ENCODE measurements at regions not wholly inside any gene's neighbourhood (a gene's known extent, or its start where the extent isn't known, plus 50 kb on each side); places are given as distances from the start of the nearest gene placed in this dataset.
"Not testable (repeated sequence)": the region's sequence is repeated elsewhere in the genome, so short reads cannot be mapped to it uniquely, and the experiment has no call there.

DNA sequence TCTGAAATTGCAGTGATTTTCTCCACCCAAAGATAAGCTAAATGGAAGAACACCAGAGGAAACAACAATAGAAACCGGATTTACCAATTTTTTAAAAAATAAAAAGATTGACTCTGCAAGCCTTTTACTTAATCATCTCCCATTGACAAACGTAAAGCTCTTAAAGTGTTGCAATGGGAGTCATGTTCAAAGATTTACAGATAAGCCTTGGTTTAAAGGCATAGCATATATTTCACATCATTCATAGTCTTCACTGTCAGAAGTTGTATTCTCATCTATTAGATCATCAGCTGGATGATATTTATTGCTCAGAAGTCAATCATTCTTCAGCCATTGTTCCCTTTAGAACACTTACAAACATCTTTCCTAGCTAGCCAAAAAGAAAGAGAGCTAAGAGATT is 397.6 kb downstream of the GBE1 start:
- DNase-seq, result no peak

- no peak for DNase-seq
Measured at GRCh38 chr3:81354119-81354518, 407.3 kb downstream of the GBE1 start.

DNA sequence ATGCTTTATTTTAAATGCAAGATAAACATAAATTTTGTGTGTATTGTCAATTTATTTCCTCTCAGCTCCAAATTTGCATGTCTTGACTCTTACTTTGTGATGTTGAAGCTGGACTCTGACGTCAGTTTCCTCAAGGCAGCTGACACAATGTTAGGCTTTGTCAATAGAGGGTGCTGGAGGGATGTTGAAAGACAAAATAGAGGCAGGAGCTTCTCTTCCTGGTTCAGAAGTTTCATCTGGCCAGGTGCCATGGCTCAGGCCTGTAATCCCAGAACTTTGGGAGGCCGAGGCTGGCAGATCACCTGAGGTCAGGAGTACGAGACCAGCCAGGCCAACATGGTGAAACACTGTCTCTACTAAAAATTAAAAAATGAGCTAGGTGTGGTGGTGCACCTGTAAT is 408.6 kb downstream of the GBE1 start:
- no peak for DNase-seq

DNA sequence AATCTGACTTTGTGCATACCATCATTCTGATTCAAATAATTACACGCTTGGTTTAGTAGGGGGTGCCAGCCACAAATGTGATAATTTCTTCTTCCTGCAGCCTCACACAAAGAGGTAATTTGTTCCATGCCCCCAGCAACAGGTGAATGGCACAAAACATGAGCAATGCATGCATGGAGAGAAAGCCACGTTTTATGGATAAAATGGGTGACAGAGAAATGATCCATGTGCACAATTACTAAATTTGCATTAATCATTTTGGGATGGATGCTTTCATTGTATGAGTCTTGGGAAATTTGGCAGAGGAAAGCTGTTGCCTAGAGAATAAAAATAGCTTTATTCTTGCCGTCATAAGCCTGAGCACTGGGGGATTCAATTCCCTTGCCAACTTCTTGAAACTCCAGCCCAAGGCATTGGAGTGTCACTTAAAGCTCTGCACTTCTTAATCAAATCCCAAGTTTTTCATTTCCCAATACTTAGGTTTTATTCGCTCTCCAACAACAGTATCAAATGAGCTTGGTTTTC is 411.6 kb downstream of the GBE1 start:
- no peak for DNase-seq

GRCh38 chr3:81339040-81339845 is 422.2 kb downstream of the GBE1 start:
- DNase-seq, result no peak

GRCh38 chr3:81336470-81336869 is 425.0 kb downstream of the GBE1 start:
- no peak for DNase-seq

DNA sequence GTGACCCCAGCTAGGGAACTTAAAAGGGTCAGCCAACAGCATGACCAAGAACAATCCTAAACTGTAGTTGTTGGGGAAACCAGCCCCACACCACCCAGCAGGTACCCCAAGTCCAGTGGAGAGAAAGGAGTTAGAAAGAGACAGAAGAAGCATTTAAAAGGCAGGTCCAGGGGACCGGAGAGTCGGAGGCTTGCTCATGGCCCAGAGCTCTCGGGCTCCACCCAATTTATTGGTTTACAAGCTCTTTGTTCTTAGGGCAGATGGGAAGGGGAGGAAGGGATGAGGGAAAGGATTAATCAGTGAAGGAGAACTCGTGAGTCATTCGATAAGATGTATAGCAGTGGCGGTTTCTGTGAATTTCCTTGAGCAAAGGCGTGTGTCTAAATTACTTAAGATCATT is 431.6 kb downstream of the GBE1 start:
- DNase-seq, result not testable (repeated sequence)

DNA sequence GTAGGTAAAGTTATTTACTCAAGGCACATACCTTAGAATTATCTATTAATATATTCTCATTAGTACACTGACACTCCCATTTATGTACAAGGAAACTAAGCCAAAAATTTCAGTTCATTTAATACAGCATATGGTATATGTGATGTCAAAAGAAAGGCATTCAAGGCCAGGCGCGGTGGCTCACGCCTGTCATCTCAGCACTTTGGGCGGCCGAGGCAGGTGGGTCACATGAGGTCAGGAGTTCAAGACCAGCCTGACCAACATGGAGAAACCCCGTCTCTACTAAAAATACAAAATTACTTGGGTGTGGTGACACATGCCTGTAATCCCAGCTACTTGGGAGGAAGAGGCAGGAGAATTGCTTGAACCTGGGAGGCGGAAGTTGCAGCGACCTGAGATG is 435.2 kb downstream of the GBE1 start:
- no peak for DNase-seq

DNA sequence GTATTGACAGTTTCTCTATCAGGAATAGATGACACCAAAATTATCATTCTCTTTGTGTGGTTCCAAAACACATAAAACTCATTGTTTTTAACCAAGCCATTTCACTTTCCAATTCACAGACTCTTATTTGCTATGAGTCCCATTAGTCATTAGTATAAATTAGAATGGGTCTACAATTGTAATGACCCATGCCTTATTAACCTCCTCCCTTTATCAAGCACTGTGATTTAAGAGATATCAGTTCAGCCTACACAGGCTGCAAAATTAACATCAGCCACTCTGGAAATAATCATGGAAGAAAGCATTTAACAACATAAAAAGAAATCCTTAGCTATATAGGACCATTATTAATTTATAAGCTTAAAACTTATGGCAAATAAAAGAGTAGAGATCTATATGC is 440.6 kb downstream of the GBE1 start:
- no peak for DNase-seq

DNA sequence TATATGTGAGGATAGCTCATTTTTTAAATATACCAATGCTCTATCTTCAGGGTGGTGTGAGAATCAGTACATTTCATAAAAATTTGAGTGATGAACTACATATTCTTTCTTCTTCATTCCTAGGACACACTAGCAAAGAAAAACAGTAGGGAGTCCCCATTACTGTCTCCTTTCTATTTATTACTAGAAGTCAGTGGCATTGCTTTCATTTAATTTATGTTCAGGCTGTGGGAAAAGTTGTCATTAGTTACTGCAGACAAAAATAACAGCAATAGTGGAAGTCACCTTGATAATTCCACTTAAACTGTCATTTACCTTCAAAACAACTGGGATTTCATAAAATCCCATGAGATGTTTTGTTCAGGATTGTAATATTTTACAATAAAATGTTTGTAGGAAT is 446.4 kb downstream of the GBE1 start:
- no peak for DNase-seq

- DNase-seq, result no peak
Measured at GRCh38 chr3:81311321-81311720, 450.1 kb downstream of the GBE1 start.

DNA sequence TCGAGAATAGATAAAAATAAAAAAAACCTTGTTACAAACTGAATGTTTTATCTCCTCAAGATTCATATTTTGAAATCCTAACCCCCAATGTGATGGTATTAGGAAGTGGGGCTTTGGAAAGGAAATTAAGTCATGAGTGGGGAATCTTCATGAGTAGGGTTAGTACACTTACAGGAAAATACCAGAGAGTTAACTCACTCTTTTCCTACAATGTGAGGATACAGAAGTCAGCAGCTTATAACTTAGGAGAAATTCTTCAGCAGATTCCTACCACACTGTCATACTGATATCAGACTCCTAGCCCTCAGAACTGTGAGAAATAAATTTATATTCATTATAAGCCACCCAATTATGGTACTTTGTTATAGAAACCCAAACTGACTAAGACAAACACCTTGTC is 453.1 kb downstream of the GBE1 start:
- DNase-seq, result no peak

DNA sequence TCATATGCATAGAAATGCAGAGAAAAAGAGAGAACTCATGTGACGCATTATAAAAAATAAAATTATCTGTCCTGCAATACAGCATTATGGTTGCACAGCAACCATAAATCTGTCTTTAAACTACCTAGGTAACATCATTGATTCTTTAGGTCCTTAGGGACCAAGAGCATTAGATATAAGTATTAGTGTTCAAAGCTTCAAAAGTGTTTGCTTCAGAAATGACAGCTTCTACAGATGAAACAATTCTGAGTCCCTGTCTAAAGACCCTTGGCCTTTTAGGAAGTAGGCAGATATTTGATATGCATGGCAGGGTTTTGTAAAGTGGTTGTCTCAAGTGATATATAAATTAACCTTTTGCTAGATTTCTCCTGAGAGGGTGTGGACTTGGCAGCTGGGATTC is 454.2 kb downstream of the GBE1 start:
- no peak for DNase-seq

GRCh38 chr3:81303321-81303720 is 458.1 kb downstream of the GBE1 start:
- DNase-seq, result no peak

DNA sequence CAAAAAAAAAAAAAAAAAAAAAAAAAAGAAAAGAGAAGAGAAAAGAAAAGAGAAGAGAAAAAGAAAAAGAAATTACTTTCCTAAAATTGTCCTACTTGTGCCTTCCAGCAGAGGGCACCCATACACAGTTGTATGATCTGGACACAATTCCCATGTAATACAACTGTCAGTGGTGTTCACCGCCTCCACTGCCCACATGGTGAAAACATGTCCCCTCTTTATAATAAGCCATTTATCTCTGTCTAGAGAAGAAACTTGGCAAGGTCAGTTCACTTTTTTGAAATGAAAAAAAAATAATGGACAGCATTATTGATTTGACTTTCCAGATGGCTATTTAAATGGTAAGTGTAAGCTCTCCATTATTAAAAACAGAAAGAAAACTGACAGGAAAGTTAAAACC is 459.4 kb downstream of the GBE1 start:
- no peak for DNase-seq

- DNase-seq, result no peak
Measured at GRCh38 chr3:81301230-81301629, 460.2 kb downstream of the GBE1 start.

- DNase-seq, result no peak
Measured at GRCh38 chr3:81300324-81300927, 461.0 kb downstream of the GBE1 start.

DNA sequence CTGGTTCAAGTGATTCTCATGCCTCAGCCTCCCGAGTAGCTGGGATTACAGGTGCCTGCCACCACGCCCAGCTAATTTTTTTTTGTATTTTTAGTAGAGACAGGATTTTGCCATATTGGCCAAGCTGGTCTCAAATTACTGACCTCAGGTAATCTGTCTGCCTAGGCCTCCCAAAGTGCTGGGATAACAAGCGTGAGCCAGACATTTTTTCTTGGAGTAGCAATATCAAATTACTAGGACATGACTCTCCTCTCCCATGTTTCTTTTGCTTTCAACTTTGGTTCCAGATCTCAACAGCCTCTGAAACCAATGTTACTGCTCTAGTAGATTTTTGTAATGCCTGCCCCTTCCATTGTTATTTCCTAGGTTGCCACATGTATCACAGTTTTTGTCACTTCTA is 462.0 kb downstream of the GBE1 start:
- DNase-seq, result no peak

- no peak for DNase-seq
Measured at GRCh38 chr3:81295906-81296577, 465.4 kb downstream of the GBE1 start.

DNA sequence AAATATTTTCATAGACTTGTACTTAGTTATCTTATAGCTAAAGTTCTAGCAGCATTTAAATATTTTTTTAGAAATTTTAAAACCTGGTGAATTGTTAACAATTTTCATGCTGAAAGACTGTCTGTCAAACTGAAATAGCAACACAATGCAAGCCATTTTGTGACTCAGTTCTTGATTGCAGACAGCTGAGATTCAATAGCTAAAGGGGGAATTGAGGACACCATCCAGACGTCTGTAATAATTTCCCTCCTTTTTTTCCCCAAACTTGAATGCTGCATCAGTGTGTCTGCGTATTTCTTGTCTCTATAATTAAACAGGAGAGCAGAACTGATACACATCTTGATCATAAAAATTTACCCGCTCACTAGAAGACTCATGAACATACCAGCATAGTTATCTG is 468.3 kb downstream of the GBE1 start:
- DNase-seq, result no peak

GRCh38 chr3:81291586-81291985 is 469.9 kb downstream of the GBE1 start:
- no peak for DNase-seq

GRCh38 chr3:81289676-81290075 is 471.8 kb downstream of the GBE1 start:
- no peak for DNase-seq

DNA sequence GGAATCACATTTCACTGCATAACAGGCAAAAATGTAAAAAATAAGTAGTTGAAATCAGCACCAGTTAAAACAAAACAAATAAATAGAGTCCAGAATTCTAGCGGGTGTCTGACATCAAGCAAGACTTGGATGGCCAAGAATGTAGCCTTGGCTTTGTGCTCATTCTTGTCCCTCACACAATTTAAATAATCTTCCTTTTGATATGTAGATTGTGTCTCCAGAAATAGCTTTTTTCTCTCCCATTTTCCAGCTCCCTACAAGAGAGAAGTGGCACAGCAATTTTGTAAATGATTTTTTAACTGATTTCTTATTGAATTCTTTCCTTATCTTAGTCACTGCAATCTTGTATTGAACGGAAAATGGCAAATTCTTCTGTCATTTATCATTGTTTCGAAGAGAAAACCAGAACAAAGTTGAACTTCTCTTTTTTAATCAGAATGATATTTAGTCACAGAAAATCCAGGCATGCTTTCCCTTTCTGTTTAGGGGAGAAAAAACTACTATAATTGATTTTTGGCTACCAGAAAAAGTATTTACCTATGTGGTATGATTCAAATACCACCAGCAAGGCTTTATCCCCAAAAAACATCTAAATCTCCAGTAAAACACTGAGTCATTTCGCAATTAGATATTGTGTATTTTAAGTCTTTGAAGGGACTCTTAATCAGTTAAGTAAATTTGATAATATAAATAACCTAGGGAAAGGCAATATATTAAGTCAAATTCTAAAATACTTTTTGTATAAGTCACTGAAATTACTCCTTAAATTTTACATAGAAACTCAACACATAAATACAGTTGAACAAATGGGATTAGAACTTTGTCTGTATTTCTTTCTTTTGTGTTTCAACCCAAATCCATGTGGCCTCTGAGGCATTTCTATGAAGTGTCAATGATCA is 481.7 kb downstream of the GBE1 start:
- no peak for DNase-seq

Data from cerebellar nuclear complex (tissue), 1 donor.